ENCODE measurements at regions not wholly inside any gene's neighbourhood (a gene's known extent, or its start where the extent isn't known, plus 50 kb on each side); places are given as distances from the start of the nearest gene placed in this dataset.

- H3T11ph ChIP-seq (ENCODE audit: low read length), result no peak overlapping the region
- no peak overlapping the region for H4K8ac ChIP-seq (replicated peaks; ENCODE audit: insufficient read length, low read depth, low read length)
- H3K23me2 ChIP-seq (ENCODE audit: insufficient read length, low read depth, low read length, poor library complexity, severe bottlenecking), result no peaks in the 10 kb centered on the region
- no peaks in the 10 kb centered on the region for H4K20me1 ChIP-seq (ENCODE audit: control insufficient read depth, insufficient read depth, insufficient read length)
- no peaks in the 10 kb centered on the region for H3K4me1 ChIP-seq (ENCODE audit: insufficient read depth, low read length)
- H3K4ac ChIP-seq (ENCODE audit: low read depth, low read length), result no peak overlapping the region
- no peak overlapping the region for H2BK120ac ChIP-seq (ENCODE audit: low read depth, low read length, poor library complexity, severe bottlenecking)
- H2AK5ac ChIP-seq (ENCODE audit: insufficient read length, low read length), result no peak overlapping the region
- Mint-ChIP-seq H3K4me1 (no peaks in the 10 kb centered on the region), H3K4me3 (no peak overlapping the region), H3K27ac (no peak overlapping the region), H3K27me3 (ENCODE audit: low read depth) (no peaks in the 10 kb centered on the region), H3K36me3 (ENCODE audit: insufficient read depth in 1 of 3, low read depth in 3 of 3) (peaks cover 0 to 19% (median 2%) of the 10 kb centered on the region in 3 experiments; a peak in 4 of 7 replicates), H3K9me3 (peaks cover 10 to 20% of the 10 kb centered on the region in 2 experiments)
- no peak overlapping the region for H2BK5ac ChIP-seq (ENCODE audit: insufficient read length, low read length)
- no peaks in the 10 kb centered on the region for H3K79me2 ChIP-seq (ENCODE audit: insufficient read depth, low read length)
- no peak overlapping the region for H4K5ac ChIP-seq (ENCODE audit: insufficient read length, low read depth, low read length)
- no peak overlapping the region for H3K27ac ChIP-seq (ENCODE audit: insufficient read length, low read depth, low read length)
- DNase-seq, result no peak
- no peak overlapping the region for H4K91ac ChIP-seq (ENCODE audit: insufficient read length, low read depth, low read length)
- H3K14ac ChIP-seq (ENCODE audit: insufficient read depth, low read length), result no peak overlapping the region
- H2BK20ac ChIP-seq (ENCODE audit: low read depth, low read length, poor library complexity, severe bottlenecking), result no peak overlapping the region
- H3K9ac ChIP-seq (ENCODE audit: extremely low read depth, insufficient read length, low read length), result no peak overlapping the region
- no peaks in the 10 kb centered on the region for H3K9me3 ChIP-seq (ENCODE audit: control insufficient read depth, low read depth, low read length)
- H3K18ac ChIP-seq (ENCODE audit: insufficient read length, low read depth, low read length), result no peak overlapping the region
- no peaks in the 10 kb centered on the region for H3K79me1 ChIP-seq (ENCODE audit: insufficient read depth, low read depth, low read length, poor library complexity, severe bottlenecking)
- no peak overlapping the region for H3K23ac ChIP-seq (ENCODE audit: insufficient read length, low read depth, low read length)
- H3K27me3 ChIP-seq (ENCODE audit: insufficient read depth, low read length), result no peaks in the 10 kb centered on the region
- H3K56ac ChIP-seq (ENCODE audit: insufficient read length, low read depth, low read length), result no peak overlapping the region
- H2BK12ac ChIP-seq (ENCODE audit: insufficient read length, low read depth, low read length), result no peak overlapping the region
- no peak overlapping the region for H3K4me2 ChIP-seq (ENCODE audit: insufficient read depth, insufficient read length, low read length)
- no peak for TF ChIP-seq CTCF (conservative IDR thresholded peaks at IDR 0.05)
- no CpG with 5 or more reads among the region's 2 CpGs for WGBS (ENCODE audit: extremely low coverage, insufficient read length, low lambda C conversion rate)
- H2BK15ac ChIP-seq (ENCODE audit: low read depth, low read length), result no peak overlapping the region
- H2AFZ ChIP-seq (ENCODE audit: low read length), result no peak overlapping the region
Observed at GRCh38 chr3:144197116-144197515, 225.5 kb downstream of the DIPK2A start.

All from H9 (cell line).